HG02884 (cell line): ENCODE measurements at regions not wholly inside any gene's neighbourhood (a gene's known extent, or its start where the extent isn't known, plus 50 kb on each side); places are given as distances from the start of the nearest gene placed in this dataset.
"Not testable (repeated sequence)": the region's sequence is repeated elsewhere in the genome, so short reads cannot be mapped to it uniquely, and the experiment has no call there.

Source experiments
- ATAC-seq: cut with Tn5 transposase; IDR thresholded peaks from one replicate; pipeline ENCODE4 v1.9.1; 2021; ENCODE audit warnings: mild to moderate bottlenecking, moderate library complexity; ENCODE audit not compliant: unreplicated experiment

DNA sequence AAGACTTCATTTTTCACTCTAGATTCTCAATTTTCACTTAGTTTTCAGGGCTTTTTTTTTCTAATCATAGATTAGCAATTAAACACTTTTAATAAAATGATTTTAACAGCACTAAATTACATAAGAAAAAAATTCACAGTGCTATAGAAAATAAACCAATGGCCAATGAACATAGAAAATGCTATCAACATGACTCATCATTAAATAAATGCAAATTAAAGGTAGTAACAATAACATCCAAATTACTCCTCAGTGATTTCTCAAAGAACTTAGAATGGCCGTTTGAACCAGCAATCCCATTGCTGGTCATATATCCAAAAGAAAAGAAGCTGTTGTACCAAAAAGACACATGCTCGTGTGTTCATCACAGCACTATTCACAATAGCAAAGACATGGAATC lies 1058.9 kb downstream of the UQCRFS1 start:
- no peak for ATAC-seq

DNA sequence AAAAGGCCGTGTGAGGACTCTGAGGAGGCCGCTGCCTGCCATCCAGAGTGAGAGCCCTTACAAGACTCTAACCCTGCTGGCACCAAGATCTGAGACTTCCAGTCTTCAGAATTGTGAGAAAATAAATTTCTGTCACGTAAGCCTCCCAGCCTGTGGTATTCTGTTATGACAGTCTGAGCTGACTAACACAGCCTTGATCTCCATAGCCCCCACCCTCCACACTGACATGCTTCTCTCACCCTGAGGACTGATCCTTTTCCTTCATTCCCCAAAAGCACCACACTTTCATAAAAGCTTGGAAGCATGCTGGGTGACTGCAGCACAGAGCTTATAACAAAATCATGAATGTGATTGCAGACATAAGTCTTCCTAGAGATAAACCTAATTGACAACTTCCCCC lies 1059.8 kb downstream of the UQCRFS1 start:
- no peak for ATAC-seq

DNA sequence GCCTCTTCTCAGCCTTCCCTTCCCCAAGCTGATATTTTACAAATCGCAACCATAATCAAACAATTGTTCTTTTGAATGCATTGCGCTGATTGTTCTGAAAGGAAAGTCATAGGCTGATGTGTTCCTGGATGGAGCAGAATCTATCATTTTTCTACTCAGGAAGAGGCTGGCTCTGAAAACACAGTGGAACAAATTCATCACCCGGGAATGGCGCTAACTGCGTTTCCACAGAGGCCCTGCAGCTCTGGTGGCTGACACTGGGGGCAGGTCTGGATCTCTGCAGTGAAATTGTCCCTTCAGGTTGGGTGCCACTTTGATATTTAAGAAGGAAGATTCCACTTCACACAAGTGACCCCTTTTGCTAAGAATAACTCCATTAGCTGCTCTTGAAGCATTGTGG lies 1060.8 kb downstream of the UQCRFS1 start:
- ATAC-seq, result no peak

DNA sequence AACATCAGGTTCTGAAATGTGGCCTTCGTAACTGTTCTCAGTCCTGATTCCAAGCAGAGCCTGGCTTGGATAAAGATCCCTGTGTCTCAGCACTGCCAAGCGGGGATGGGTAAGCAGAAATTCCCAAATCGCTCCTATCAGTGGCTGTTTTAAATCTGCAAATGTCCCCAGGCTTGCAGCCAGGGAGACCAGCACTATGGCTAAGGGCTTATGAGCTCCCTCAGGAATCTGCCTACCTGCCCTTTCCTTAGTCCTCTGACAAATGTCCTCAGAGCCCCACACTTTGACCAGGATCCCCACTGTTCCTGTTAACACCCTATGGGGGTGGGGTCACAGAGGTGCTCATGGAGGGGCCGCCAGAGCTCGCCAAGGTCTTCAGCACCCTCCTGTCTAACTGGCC lies 1062.8 kb downstream of the UQCRFS1 start:
- no peak for ATAC-seq

DNA sequence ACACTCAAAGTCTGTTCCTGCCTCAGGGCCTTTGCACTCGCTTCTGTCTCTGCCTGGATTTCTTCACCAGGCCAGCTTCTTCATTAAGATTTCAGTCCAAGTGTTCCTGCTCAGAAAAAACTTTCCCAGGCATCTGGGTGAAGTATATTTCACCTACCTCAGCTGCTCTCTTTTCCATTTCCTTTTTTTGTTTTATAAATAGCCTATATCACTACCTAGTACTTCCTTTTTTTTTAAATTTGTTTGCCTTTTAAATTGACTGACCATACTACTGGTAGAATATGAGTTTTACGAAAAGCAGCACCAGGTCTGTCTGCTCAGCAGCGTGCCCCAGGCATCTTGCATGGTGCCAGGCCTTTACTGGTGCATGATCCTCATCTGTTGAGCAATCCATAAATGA lies 1064.4 kb downstream of the UQCRFS1 start:
- no peak for ATAC-seq

DNA sequence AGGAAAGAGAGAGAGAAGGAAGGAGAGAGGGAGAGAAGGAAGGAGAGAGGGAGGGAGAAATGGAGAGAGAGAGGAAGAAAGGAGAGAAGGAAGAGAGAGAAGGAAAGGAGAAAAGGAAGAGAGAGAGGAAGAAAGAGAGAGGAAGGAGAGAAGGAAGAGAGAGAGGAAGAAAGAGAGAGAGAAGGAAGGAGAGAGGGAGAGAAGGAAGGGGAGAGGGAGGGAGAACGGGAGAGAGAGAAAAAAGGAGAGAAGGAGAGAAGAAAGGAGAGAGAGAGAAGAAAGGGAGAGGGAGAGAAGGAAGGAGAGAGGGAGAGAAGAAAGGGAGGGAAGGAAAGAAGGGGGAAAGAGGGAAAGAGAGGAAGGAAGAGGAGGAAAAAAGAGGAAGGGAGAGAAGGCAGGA lies 1070.7 kb downstream of the UQCRFS1 start:
- ATAC-seq, result no peak

DNA sequence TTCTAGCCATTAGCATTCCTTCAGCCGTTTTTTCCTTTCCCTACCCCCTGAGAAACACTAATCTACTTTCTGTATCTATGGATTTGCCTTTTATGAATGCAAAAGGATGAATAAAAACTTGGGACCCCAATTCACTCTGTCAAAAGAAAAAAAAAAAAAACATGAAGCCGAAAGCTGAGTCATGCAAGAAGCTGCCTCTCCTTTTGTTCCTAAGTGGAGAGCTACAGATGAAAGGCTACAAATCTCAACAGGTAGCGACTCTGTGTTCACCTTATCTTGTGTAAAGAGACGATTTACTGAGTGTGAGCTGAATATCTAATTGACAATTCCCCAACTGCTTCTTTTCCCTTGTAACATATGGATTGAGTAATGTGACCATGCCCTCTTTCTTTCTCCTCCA lies 1072.8 kb downstream of the UQCRFS1 start:
- no peak for ATAC-seq

DNA sequence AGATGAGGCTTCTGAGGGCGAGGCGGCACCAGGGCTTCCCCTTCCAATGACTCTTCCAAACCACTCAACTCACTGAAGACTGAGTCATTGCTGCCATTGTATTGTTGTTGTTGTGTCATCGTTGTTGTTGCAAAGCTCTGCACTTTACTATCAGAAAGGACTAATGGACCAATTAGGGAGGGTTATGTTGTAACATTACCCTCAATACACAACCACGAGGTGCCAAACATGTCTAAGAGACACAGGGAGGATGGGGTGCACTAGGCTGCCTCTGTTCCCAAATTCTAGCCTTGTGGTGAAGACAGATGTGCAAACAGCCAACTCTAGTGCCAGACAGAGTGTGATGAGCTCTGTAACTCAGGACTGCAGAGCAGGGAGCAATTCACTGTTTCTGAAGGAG lies 1075.2 kb downstream of the UQCRFS1 start:
- no peak for ATAC-seq

DNA sequence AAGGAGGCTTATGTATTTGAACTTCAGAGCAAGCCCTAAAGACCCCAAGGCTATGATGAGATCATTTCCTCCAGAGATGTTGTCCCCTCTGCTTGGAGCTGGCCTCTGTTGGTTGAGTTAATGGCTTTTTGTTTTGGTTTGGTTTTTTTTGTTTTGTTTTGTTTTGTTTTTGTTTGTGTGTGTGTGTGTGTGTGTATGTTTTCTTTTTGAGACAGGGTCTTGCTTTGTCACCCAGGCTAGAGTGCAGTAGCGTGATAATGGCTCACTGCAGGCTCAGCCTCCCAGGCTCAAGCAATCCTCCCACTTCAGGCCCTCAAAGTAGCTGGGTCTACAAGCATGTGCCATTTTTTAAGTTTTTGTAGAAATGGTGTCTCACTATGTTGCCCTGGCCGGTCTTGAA lies 1076.2 kb downstream of the UQCRFS1 start:
- ATAC-seq, result no peak

DNA sequence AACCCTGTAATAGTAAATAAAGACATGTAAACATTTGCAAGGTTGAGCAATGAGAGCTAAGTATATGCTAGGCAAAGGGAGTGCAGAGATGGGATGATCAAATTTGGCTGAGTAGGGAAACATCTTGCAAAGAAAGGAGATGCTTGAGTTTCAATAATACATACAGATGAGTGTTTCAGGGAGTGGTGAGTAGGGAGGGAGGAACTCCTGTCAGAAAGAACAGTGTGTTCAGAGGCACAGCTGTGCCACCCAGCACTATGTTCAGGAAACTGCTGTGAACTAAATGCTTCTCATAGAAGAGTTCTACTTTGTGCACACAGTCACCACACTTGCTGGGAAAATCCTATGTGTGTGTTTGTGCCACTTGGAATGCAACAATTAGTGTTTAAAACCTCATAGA lies 1077.1 kb downstream of the UQCRFS1 start:
- no peak for ATAC-seq

DNA sequence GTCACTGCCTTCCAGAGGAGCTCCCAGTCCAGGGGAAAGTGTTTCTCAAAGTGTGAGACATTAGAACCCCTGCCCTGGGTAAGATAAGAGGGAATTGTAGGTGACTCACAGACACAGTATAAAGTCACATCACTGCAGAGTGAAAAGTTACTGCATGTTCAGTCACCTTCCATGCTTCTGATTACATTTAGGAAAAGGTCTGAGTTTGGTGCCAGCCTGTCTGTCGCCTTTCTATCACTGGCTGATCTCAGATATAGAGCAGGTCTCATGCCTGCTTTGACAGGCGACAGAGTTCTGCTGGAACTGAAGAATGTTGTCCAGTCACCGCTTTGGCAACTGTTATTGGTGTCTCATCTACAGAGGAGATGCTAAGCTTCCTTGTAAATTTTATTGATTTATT lies 1078.6 kb downstream of the UQCRFS1 start:
- ATAC-seq, result no peak

DNA sequence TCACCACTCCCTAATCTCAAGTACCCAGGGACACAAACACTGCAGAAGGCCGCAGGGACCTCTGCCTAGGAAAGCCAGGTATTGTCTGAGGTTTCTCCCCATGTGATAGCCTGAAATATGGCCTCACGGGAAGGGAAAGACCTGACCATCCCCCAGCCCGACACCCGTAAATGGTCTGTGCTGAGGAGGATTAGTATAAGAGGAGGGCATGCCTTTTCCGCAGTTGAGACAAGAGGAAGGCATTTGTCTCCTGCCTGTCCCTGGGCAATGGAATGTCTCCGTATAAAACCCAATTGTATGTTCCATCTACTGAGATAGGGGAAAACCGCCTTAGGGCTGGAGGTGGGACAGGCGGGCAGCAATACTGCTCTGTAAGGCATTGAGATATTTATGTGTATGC lies 1082.1 kb downstream of the UQCRFS1 start:
- not testable (repeated sequence) for ATAC-seq

DNA sequence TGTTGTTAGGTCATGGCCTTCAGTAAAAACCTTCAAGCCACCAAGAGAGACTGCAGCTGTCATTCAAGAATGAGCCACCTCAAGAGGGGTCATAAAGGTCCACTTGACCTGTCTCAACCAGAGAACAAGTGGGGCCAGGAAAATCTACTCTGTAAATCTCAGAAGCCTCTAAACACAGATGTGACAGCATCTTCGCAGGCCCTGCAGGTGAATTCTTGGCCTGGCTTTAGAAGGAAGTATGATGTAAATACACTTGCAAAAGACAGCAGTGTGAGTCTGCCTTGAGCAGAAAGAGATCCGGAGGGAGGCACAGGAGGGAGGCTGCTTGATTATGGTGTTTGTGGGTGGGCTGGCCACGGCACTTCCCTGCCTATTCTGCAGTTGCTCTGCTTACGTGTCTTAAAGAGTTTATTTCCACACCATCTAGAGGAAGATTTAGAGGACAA lies 1082.9 kb downstream of the UQCRFS1 start:
- ATAC-seq, result no peak

DNA sequence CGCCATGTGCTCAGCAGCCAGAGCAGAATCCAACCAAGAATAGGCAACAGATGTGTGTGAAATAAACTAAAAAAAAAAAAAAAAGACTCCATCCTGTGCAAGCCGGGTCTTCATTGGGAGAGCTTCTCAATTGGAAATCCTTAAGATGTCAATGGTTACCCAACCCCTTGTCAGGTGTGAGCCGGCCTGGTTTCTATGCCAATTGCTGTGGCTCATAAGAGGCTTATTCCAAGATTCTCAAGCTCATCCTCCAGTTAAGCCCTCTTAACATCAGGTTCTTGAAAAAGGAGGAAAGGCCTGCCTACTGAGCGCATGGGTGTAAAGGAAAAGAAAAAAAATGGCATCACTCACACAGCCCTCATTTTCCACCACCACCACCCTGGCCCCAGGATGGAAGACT lies 1084.6 kb downstream of the UQCRFS1 start:
- ATAC-seq, result no peak

DNA sequence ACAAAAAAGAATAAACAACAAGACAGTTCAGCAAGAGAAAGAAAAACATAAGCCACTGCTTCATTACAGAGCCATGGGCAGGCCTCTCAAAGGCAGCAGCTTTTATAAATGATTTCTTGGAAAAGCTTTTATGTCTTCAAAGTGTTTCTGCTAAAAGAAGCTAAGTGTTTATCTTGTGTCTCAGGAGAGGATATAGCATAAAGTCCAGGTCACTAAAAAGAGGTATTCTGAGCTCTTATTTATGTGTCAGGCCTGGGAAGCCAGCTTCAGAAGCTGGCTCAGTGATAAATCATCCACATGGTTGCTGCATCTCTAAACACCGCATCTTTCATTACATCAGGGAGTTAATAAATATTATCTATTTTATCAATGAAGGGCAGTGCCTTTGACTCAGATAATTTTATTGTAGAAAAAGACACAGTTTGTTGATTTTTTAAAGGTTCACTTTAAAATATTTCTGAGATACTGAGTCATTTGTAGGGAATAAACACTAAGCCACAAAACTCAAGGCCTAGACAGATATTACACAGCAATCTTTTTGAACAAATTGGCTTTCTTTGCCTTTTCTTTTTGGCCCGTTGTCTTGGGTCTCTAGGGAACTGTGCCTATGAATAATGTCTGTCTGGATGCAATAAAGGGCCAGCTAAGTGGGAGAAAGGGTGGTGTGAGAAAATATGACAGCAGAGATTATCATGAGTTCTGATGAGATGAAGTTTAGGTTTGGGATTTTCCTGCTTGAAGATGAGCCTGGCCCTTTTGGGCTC lies 1086.6 kb downstream of the UQCRFS1 start:
- no peak for ATAC-seq

DNA sequence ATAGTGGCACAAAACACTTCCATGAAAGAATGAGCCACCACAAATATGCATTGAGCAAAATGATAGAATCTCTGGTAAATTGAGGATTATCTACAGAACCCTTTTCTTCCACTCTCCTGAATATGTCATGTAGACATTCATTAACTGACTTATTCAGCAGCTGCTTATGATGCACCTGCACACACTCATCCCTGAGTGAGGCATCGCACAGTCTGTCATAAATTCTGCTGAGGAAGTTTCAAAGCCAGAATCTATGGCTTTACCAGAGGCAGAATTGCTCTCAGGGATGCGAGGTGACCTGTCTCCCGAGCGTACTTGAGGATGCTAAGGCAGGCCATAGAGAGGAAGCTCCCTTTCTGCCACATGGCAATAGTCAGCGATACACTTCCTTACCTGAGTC lies 1090.2 kb downstream of the UQCRFS1 start:
- ATAC-seq, result no peak

DNA sequence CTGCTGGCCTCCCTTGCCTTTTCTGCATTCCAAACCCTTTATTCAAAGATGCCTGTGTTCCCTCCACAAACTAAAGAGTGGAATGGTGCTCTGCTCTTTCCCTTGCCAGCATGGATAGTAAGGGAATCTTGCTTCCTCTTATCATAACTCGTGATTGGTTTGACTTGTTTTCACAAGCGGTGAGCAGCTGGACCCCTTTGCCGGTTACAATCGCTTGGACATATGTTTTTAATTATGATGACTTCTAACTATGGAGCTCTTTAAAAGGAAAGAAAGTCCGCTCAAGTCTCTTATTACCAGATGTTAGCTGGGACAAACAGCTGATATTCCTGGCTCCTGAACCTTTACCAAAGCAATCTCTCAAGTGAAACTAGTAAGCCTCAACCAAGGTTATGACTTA lies 1094.7 kb downstream of the UQCRFS1 start:
- ATAC-seq, result no peak

DNA sequence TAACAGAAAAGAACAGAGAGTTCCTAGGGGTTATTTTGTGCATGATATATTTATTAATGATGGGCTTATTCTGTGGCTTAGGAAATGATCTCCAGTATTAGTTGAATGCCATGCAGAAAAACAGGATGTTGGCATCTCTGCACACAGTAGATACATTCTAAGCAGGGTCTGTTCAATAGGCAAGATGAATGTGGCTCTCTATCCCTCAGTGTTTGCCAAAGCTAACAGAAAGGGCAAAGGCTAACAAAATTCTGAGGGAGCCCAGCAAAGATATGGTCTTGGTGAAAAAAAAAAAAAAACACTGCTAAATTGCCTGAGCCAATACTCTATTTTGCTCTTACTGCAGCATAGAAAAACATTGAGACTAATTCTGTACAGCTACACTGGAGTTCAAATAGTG lies 1095.8 kb downstream of the UQCRFS1 start:
- ATAC-seq, result no peak

DNA sequence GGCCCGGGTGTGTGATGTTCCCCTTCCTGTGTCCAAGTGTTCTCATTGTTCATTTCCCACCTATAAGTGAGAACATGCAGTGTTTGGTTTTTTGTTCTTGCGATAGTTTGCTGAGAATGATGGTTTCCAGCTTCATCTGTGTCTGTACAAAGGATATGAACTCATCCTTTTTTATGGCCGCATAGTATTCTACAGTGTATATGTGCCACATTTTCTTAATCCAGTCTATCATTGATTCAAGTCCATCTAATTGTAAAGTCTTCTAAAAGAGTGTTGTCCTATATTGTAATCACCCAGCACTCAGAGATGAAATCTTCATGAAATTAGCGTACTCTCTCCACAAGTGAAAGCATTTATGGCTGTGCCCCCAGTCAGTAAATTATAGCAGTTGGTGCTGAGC lies 1096.6 kb downstream of the UQCRFS1 start:
- ATAC-seq, result not testable (repeated sequence)

DNA sequence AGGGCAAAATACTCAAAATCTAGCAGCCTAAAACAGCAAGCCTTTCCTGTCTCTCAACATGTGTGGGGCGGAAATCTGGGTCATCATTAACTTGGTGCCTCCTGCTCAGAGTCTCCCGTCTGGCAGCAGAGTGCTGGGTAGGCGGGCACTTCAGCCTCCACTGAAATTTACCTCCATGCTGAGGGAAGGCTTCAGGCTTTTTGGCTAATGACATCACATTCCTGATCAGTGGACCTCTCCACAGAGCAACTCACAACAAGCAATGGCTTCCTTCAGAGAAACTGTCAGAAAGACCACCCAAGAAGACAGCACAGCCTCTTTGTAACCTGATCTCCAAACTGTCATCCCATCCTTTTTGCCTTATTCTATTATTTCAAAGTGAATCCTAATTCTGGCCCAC lies 1109.0 kb downstream of the UQCRFS1 start:
- no peak for ATAC-seq

DNA sequence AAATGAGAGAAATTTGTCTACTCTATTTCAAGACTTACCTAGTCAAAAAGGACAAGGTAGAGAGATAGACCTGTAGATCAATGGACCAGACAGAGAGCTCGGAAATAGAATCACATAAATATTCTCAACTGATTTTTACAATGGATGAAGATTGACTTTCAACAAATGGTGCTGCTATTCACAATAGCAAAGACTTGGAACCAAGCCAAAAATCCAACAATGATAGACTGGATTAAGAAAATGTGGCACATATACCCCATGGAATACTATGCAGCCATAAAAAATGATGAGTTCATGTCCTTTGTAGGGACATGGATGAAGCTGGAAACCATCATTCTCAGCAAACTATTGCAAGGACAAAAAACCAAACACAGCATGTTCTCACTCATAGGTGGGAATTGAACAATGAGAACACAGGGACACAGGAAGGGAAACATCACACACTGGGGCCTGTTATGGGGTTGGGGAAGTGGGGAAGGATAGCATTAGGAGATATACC lies 1128.2 kb downstream of the UQCRFS1 start:
- not testable (repeated sequence) for ATAC-seq

DNA sequence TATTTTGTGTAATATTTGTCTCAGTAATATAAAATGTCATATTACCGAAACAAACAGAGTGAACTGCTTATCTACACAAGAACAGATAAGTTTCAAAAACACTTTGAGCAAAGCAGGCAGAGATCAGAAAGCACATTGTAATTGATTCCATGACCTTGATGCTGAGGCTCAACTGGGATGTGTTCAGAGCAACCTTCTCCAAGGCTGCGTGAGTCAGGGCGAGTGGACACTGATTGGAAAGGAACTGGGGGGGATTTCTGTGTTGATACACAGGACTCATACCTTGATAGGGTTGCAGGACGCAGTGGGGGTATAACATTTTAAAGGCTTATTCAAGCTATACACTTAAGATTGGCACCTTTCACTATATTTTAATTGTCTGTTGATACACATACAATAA lies 1136.3 kb downstream of the UQCRFS1 start:
- ATAC-seq, result no peak

DNA sequence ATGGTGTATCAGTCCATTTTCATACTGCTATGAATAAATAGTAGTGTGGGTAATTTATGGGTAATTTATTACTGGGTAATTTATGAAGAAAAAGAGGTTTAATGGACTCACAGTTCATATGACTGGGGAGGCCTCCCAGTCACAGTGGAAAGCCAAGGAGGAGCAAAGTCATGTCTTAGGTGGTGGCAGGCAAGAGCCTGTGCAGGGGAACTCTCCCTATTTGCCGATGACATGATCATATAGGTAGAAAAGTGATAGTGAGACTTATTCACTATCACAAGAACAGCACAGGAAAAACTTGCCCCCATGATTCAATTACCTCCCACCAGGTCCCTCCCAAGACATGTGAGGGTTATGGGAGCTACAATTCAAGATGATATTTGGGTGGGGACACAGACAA lies 1137.7 kb downstream of the UQCRFS1 start:
- ATAC-seq, result no peak
